ENCODE measurements at regions not wholly inside any gene's neighbourhood (a gene's known extent, or its start where the extent isn't known, plus 50 kb on each side); places are given as distances from the start of the nearest gene placed in this dataset.
"Not testable (repeated sequence)": the region's sequence is repeated elsewhere in the genome, so short reads cannot be mapped to it uniquely, and the experiment has no call there.

DNA sequence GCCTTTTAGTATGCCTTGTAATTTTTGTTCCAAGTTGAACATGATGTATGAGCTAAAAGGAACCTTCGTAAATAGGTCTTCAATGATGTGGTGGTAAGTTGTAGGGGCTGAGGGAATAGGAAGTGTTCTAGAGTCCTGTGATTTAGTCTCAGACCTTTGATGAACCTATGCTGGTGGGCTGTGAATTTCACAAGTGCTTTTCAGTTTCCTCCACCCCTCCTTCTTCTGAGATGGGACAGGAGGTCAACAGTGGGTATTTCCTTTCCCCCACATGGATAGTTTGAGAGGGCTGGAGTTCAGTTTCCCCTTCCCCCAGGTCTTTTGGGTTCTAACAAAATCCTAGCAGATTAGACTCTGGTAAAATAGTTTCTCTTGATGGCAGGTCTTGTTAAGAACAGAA lies 121.0 kb upstream of the ATXN1 start:
- no peak for DNase-seq (ENCODE audit: extremely low read depth, low read depth)
- TF ChIP-seq, protein P1, sequence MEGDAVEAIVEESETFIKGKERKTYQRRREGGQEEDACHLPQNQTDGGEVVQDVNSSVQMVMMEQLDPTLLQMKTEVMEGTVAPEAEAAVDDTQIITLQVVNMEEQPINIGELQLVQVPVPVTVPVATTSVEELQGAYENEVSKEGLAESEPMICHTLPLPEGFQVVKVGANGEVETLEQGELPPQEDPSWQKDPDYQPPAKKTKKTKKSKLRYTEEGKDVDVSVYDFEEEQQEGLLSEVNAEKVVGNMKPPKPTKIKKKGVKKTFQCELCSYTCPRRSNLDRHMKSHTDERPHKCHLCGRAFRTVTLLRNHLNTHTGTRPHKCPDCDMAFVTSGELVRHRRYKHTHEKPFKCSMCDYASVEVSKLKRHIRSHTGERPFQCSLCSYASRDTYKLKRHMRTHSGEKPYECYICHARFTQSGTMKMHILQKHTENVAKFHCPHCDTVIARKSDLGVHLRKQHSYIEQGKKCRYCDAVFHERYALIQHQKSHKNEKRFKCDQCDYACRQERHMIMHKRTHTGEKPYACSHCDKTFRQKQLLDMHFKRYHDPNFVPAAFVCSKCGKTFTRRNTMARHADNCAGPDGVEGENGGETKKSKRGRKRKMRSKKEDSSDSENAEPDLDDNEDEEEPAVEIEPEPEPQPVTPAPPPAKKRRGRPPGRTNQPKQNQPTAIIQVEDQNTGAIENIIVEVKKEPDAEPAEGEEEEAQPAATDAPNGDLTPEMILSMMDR (IDR thresholded peaks at IDR 0.05; ENCODE audit: low read depth, low read length, missing control alignments), result no peak
- H3K4me3 ChIP-seq (replicated peaks; ENCODE audit: low read depth, low read length), result no peak overlapping the region

DNA sequence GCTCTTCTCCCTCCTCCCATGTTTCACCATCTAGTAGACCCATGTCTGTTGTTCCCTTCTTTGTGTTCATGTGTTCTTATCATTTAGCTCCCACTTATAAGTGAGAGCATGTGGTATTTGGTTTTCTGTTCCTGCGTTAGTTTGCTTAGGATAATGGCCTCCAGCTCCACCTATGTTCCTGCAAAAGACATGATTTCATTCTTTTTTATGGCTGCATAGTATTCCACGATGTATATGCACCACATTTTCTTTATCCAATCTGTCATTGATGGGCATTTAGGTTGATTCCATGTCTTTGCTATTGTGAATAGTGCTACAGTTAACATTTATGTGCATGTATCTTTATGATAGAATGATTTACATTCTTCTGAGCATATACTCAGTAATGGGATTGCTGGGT lies 115.6 kb upstream of the ATXN1 start:
- DNase-seq (ENCODE audit: extremely low read depth, low read depth); H3K4me3 ChIP-seq (replicated peaks; ENCODE audit: low read depth, low read length): not testable (repeated sequence)

DNA sequence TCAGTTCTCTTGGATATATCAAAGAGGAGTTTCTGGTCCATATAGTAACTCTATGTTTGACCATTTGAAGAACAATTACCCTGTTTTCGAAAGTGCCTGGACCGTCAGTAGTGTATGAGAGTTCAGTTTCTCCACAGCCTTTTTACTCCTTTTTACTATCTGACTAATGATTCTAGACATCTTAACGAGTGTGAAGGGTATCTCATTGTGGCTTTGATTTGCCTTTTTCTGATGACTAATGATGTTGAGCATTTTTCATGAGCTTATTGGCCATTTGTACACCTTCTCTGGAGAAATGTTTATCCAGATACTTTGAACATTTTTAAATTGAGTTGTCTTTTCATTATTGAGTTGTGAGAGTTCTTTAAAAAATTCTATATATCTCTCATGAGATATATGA lies 114.9 kb upstream of the ATXN1 start:
- TF ChIP-seq, protein P1 (IDR thresholded peaks at IDR 0.05; ENCODE audit: low read depth, low read length, missing control alignments), result no peak
- H3K4me3 ChIP-seq (replicated peaks; ENCODE audit: low read depth, low read length), result no peak overlapping the region
- DNase-seq (ENCODE audit: extremely low read depth, low read depth), result no peak

DNA sequence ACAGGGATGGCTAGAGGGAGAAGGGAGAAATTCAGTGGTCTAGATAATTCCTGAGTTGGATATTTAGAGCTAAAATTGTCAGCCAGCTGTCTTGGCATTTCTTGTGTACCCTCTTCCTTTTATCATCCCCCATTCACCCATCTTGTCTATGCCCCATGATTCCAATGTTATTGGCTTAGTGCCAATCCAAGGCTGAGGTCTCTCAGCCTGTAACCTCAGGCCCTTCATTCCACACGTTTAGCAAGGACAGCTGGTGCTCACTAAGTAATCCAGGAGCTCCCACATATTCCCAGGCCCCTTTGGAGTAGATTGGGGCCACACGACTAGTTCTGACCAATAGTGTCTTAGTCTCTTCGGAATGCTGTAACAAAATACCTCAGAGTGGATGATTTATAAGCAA lies 112.4 kb upstream of the ATXN1 start:
- DNase-seq (ENCODE audit: extremely low read depth, low read depth), result no peak
- TF ChIP-seq, protein P1 (IDR thresholded peaks at IDR 0.05; ENCODE audit: low read depth, low read length, missing control alignments), result no peak
- no peak overlapping the region for H3K4me3 ChIP-seq (replicated peaks; ENCODE audit: low read depth, low read length)

DNA sequence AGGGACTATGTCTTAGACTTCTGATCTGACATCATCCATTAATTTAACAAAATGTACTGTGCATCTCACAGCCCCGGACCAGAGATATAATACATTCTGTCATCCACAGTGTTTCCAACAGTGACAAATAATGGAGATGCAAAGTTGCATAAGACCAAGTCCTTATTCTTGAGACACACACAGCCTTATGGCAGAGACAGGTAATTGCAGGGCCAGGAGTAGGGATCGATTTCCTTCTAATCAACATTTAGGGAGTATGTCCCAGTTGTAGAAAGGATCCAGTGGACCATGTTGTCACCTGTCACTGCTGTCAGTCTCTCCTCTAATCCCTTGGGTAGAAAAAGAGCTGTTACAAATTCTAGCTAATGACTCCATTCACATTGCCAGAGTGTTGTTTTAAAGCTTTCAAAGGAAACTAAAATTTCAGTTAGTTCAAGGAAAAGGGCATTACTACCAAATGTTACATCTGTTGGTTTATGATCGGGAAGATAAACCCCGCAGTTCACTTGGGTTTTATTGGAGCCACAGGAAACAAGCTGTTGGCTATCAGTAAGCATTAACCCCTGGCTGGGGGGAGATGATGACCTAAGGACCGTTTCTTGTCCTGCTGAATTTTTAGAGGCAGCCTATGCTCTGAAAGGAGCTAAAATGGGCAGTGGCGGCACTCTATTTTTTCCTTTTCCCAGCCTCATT lies 111.4 kb upstream of the ATXN1 start:
- H3K4me3 ChIP-seq (replicated peaks; ENCODE audit: low read depth, low read length), result no peak overlapping the region
- DNase-seq (ENCODE audit: extremely low read depth, low read depth), result no peak
- TF ChIP-seq, protein P1 (IDR thresholded peaks at IDR 0.05; ENCODE audit: low read depth, low read length, missing control alignments), result peak; percentile 13

DNA sequence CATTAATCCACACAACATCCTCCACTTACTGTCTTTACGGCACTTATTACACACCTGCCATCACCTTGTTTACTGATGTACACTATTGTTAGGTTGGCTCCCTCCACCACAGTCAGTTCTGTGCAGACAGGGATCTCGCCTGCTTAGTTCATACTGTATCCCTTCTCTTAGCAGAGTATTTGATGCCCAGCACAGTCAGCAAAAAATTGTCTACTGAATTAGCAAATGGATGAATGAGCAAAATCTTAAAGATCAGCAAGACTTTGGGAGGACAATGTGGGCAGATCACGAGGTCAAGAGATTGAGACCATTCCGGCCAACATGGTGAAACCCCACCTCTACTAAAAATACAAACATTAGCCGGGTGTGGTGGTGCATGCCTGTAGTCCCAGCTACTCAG lies 109.8 kb upstream of the ATXN1 start:
- TF ChIP-seq, protein P1 (IDR thresholded peaks at IDR 0.05; ENCODE audit: low read depth, low read length, missing control alignments), result no peak
- H3K4me3 ChIP-seq (replicated peaks; ENCODE audit: low read depth, low read length), result no peak overlapping the region
- DNase-seq (ENCODE audit: extremely low read depth, low read depth), result no peak

DNA sequence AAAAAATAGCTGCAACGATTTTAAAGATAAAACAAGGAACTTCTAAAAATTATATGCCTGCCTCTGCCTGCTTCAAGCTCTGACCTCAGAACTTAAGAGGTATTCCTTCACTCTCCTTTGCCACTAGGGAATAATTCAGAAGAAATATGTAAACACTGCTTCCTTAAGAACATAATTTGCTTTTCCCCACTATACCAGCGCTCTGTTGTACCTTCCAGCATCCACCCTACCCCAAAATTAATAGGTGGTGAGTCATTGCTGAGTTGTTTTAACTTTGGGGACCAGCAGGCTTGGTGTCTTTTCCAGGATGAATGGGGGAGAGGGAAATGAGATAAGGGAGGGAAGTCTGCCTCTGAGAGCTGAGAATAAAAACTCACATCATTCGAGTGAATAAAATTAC lies 107.7 kb upstream of the ATXN1 start:
- TF ChIP-seq, protein P1 (IDR thresholded peaks at IDR 0.05; ENCODE audit: low read depth, low read length, missing control alignments), result no peak
- no peak for DNase-seq (ENCODE audit: extremely low read depth, low read depth)

More for the DNA sequence above, 107.7 kb upstream of the ATXN1 start:
- no peak overlapping the region for H3K4me3 ChIP-seq (replicated peaks; ENCODE audit: low read depth, low read length)

All from HFF-Myc (cell line).